HepG2 (cell line): ENCODE measurements at regions not wholly inside any gene's neighbourhood (a gene's known extent, or its start where the extent isn't known, plus 50 kb on each side); places are given as distances from the start of the nearest gene placed in this dataset.

Experiments used
- ATAC-seq: fragments of 200-7000 bp; cut with Tn5 transposase; 3 replicates; pipeline ENCODE4 v1.9.1; 2020; ENCODE audit warnings: mild to moderate bottlenecking, moderate library complexity
- BruUV-seq: library from RNA; stranded (reverse); fragments of 400-500 nt; replicated peaks from 2 replicates; lab custom pipeline; 2021; lab: Mats Ljungman, UMichigan
- CTCF ChIA-PET: fragments of 300-600 bp; formaldehyde crosslinking; extraction: SDS; loops from one replicate; lab custom pipeline; 2021; ENCODE audit warnings: low total read pairs, inconsistent platforms, low intra/inter-chr PET ratio; lab: Yijun Ruan, JAX
- POLR2A ChIA-PET: fragments of 350-600 bp; sonication (Branson Sonifier 250); formaldehyde crosslinking; loops from one replicate; lab custom pipeline; 2020; ENCODE audit warnings: antibody characterized with exemption, inconsistent platforms; lab: Yijun Ruan, JAX
- DNase-seq: peaks from one replicate; pipeline ENCODE4 v3.0.0-alpha.2; 2015; ENCODE audit warnings: low spot score
- FAIRE-seq: peaks from 3 replicates; lab custom pipeline; 2011; peaks lifted over from hg19 to GRCh38; lab: Jason Lieb, UNC
- H2AFZ ChIP-seq: one replicate; pipeline ENCODE4 v1.6.1; 2011; ENCODE audit warnings: low read length, inconsistent platforms
- H3K27ac ChIP-seq: fragments of 300-600 bp; 3 replicates; pipeline ENCODE4 v1.8.0; 2011; ENCODE audit warnings: mixed run types, mild to moderate bottlenecking, mixed read lengths, low read length, inconsistent platforms; ENCODE audit not compliant: insufficient read depth; ENCODE audit errors: extremely low read length
- H3K27me3 ChIP-seq, 2 experiments: fragments of 200-600 bp in 1 of 2; 2 replicates in 1 of 2; 3 replicates in 1 of 2; pipeline versions ENCODE4 v1.6.0 to v1.8.0; 2011; ENCODE audit warnings: low read length in 2 of 2, mild to moderate bottlenecking in 2 of 2, moderate library complexity in 2 of 2, inconsistent platforms in 1 of 2; ENCODE audit not compliant: insufficient read depth in 2 of 2, control insufficient read depth in 1 of 2
- H3K36me3 ChIP-seq, 2 experiments: fragments of 200-600 bp in 1 of 2; replicated peaks in 1 of 2; 2 replicates in 1 of 2; 3 replicates in 1 of 2; pipeline versions ENCODE4 v1.5.1 to v1.8.0; 2011; ENCODE audit warnings: low read length in 2 of 2, inconsistent platforms in 1 of 2; ENCODE audit not compliant: insufficient read depth in 2 of 2, control insufficient read depth in 1 of 2
- H3K4me1 ChIP-seq: 2 replicates; pipeline ENCODE4 v1.5.1; 2012; ENCODE audit warnings: low read length, inconsistent platforms; ENCODE audit not compliant: insufficient read depth
- H3K4me2 ChIP-seq: 2 replicates; pipeline ENCODE4 v1.6.0; 2011; ENCODE audit warnings: low read depth, low read length, inconsistent platforms
- H3K4me3 ChIP-seq, 3 experiments: fragments of 200-600 bp in 1 of 3; sonication (generic), shearing (Covaris generic) in 1 of 3; replicated peaks in 1 of 3; 2 replicates each; pipeline ENCODE4 v1.5.1; 2011 to 2016; ENCODE audit warnings: low read length in 3 of 3, inconsistent platforms in 2 of 3, low read depth in 2 of 3, mild to moderate bottlenecking in 2 of 3, control low read depth in 1 of 3, mixed read lengths in 1 of 3; ENCODE audit not compliant: insufficient read depth in 1 of 3
- H3K79me2 ChIP-seq: one replicate; pipeline ENCODE4 v1.6.1; 2011; ENCODE audit warnings: low read length, inconsistent platforms; ENCODE audit not compliant: insufficient read depth
- H3K9ac ChIP-seq: 2 replicates; pipeline ENCODE4 v1.6.0; 2011; ENCODE audit warnings: mild to moderate bottlenecking, low read depth, low read length, inconsistent platforms; ENCODE audit not compliant: insufficient read depth
- H3K9me3 ChIP-seq: 2 replicates; pipeline ENCODE4 v1.5.1; 2012; ENCODE audit warnings: mild to moderate bottlenecking, low read length
- H4K20me1 ChIP-seq: 2 replicates; pipeline ENCODE4 v1.6.0; 2011; ENCODE audit warnings: inconsistent platforms, mild to moderate bottlenecking, low read length, moderate library complexity; ENCODE audit not compliant: insufficient read depth
- HES4 ChIP-seq: sonication (generic); formaldehyde crosslinking; IDR thresholded peaks from 2 replicates; pipeline ENCODE4 v1.9.0; 2021; ENCODE audit warnings: mild to moderate bottlenecking, missing genetic modification reagents, borderline replicate concordance
- HOXA5 ChIP-seq: sonication (generic); formaldehyde crosslinking; IDR thresholded peaks from 2 replicates; pipeline ENCODE4 v1.4.0; 2020; ENCODE audit warnings: missing genetic modification reagents
- NFE2L1 ChIP-seq: sonication (generic); formaldehyde crosslinking; IDR thresholded peaks from 2 replicates; pipeline ENCODE4 v1.4.0; 2020; ENCODE audit warnings: missing genetic modification reagents, mild to moderate bottlenecking, borderline replicate concordance
- RORA ChIP-seq: sonication (generic); formaldehyde crosslinking; IDR thresholded peaks from 2 replicates; pipeline ENCODE4 v1.5.0; 2020; ENCODE audit warnings: mild to moderate bottlenecking, missing genetic modification reagents, moderate library complexity
- SMC3 ChIP-seq: IDR thresholded peaks from 2 replicates; pipeline ENCODE4 v1.6.1; 2011; ENCODE audit warnings: low read length, improper control_type of control experiment
- YY1 ChIP-seq: IDR thresholded peaks from 2 replicates; pipeline ENCODE4 v1.6.1; 2011; ENCODE audit warnings: low read length, low read depth, moderate library complexity, mild to moderate bottlenecking; ENCODE audit not compliant: insufficient read depth, insufficient replicate concordance
- ZFAT ChIP-seq: sonication (generic); formaldehyde crosslinking; conservative IDR thresholded peaks from 2 replicates; pipeline ENCODE4 v1.8.1; 2023; ENCODE audit warnings: missing genetic modification reagents, inconsistent platforms
- ZFP41 ChIP-seq: sonication (generic); formaldehyde crosslinking; IDR thresholded peaks from 2 replicates; pipeline ENCODE4 v1.4.0; 2020; ENCODE audit warnings: mild to moderate bottlenecking, missing genetic modification reagents, borderline replicate concordance
- ZNF276 ChIP-seq: sonication (generic); formaldehyde crosslinking; IDR thresholded peaks from 2 replicates; pipeline ENCODE4 v1.4.0; 2020; ENCODE audit warnings: mild to moderate bottlenecking, low read depth, missing genetic modification reagents
- ZNF296 ChIP-seq: sonication (generic); formaldehyde crosslinking; conservative IDR thresholded peaks from 2 replicates; pipeline ENCODE4 v1.5.0; 2020; ENCODE audit warnings: mild to moderate bottlenecking, missing genetic modification reagents
- ZNF546 ChIP-seq: sonication (generic); formaldehyde crosslinking; conservative IDR thresholded peaks from 2 replicates; pipeline ENCODE4 v1.8.1; 2023; ENCODE audit warnings: mild to moderate bottlenecking, missing genetic modification reagents
- ZNF800 ChIP-seq: sonication (generic); formaldehyde crosslinking; IDR thresholded peaks from 2 replicates; pipeline ENCODE4 v1.4.0; 2020; ENCODE audit warnings: missing genetic modification reagents
- WGBS: methylation state at CpG from one replicate; pipeline ENCODE4 v1.1.6; 2017; ENCODE audit warnings: low lambda C conversion rate; 5-methylcytosine and 5-hydroxymethylcytosine counted together
- in situ Hi-C: cut with HindIII; loops from 2 replicates; pipeline ENCODE4 v1.10.0; 2017; ENCODE audit warnings: low pct_unique_long_range_greater_than_20kb; ENCODE audit not compliant: extremely low pct_ligation_motif_present
- intact Hi-C: fragments of 100-400 bp; cut with micrococcal nuclease; formaldehyde crosslinking; loops from one replicate; pipeline ENCODE4 v1.10.0; 2022; ENCODE audit not compliant: unreplicated experiment
- TF ChIP-seq, protein P1 (sequence below): sonication (generic); formaldehyde crosslinking; IDR thresholded peaks from 2 replicates; pipeline ENCODE4 v1.4.0; 2020; ENCODE audit warnings: missing genetic modification reagents
- TF ChIP-seq, protein P2 (sequence below): sonication (generic); formaldehyde crosslinking; IDR thresholded peaks from 2 replicates; pipeline ENCODE4 v1.4.0; 2020; ENCODE audit warnings: mild to moderate bottlenecking, missing genetic modification reagents

GRCh38 chrX:121823406-121823805, 776.0 kb downstream of the GLUD2 start:
- H3K4me1 ChIP-seq, result no peaks in the 10 kb centered on the region
- no peaks in the 10 kb centered on the region for H3K36me3 ChIP-seq
- 0% methylated on average over 1 of the region's 2 CpGs for WGBS
- no peak overlapping the region for H3K4me3 ChIP-seq
- in situ Hi-C loops, result no loop called here
- DNase-seq (no peak), ATAC-seq (no peak), FAIRE-seq (no peak)
- POLR2A ChIA-PET, result no interaction called here
- no peak overlapping the region for H3K27ac ChIP-seq
- no peaks in the 10 kb centered on the region; the same call in 1 of the 2 replicates for H3K9me3 ChIP-seq
- no peaks in the 10 kb centered on the region for H4K20me1 ChIP-seq
- intact Hi-C loops, result no loop called here
- no TSS peak for BruUV-seq
- H3K27me3 ChIP-seq, result no peaks in the 10 kb centered on the region
- H3K79me2 ChIP-seq, result no peaks in the 10 kb centered on the region
- H3K9ac ChIP-seq, result no peak overlapping the region
- TF ChIP-seq HOXA5 (CRISPR knock-in tag) (no peak), RORA (CRISPR knock-in tag) (no peak), ZNF800 (CRISPR knock-in tag) (no peak), ZNF546 (CRISPR knock-in tag) (no peak), ZFP41 (CRISPR knock-in tag) (no peak), YY1 (no peak), ZNF276 (CRISPR knock-in tag) (no peak), ZFAT (no peak), HES4 (CRISPR knock-in tag) (no peak), NFE2L1 (CRISPR knock-in tag) (no peak), SMC3 (no peak), ZNF296 (CRISPR knock-in tag) (no peak)
- TF ChIP-seq, protein P1, sequence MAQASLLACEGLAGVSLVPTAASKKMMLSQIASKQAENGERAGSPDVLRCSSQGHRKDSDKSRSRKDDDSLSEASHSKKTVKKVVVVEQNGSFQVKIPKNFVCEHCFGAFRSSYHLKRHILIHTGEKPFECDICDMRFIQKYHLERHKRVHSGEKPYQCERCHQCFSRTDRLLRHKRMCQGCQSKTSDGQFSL (CRISPR knock-in tag), result no peak
- TF ChIP-seq, protein P2, sequence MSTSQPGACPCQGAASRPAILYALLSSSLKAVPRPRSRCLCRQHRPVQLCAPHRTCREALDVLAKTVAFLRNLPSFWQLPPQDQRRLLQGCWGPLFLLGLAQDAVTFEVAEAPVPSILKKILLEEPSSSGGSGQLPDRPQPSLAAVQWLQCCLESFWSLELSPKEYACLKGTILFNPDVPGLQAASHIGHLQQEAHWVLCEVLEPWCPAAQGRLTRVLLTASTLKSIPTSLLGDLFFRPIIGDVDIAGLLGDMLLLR (CRISPR knock-in tag), result no peak
- CTCF ChIA-PET, result no interaction called here
- H2AFZ ChIP-seq, result no peak overlapping the region
- H3K4me2 ChIP-seq, result no peak overlapping the region
